Vagina (tissue), 2 donors: ENCODE measurements at regions not wholly inside any gene's neighbourhood (a gene's known extent, or its start where the extent isn't known, plus 50 kb on each side); places are given as distances from the start of the nearest gene placed in this dataset.
A peak's percentile ranks its signal among the peaks of the same experiment; 100 is the strongest.

ENCODE experiments used
- DNase-seq, 2 donors: peaks; one replicate each; pipeline ENCODE4 v3.0.0-alpha.2; 2017; ENCODE audit errors: extremely low spot score in 2 of 2
- H3K27ac ChIP-seq: fragments of 200-600 bp; sonication (generic); one replicate; pipeline ENCODE4 v1.5.1; 2019
- H3K27me3 ChIP-seq: fragments of 200-600 bp; sonication (generic); one replicate; pipeline ENCODE4 v1.5.1; 2019
- H3K36me3 ChIP-seq, 2 donors: fragments of 200-600 bp; sonication (generic); one replicate each; pipeline ENCODE4 v1.5.1; 2017 to 2019
- H3K4me1 ChIP-seq: fragments of 200-600 bp; sonication (generic); one replicate; pipeline ENCODE4 v1.5.1; 2019
- H3K4me3 ChIP-seq, 2 donors: fragments of 200-600 bp; sonication (generic); 1 replicate in 1 of 2; 2 replicates in 1 of 2; pipeline ENCODE4 v1.5.1; 2016 to 2019
- H3K9me3 ChIP-seq: fragments of 200-600 bp; sonication (generic); one replicate; pipeline ENCODE4 v1.5.1; 2019
- CTCF ChIP-seq, 3 experiments: fragments of 450-650 bp in 2 of 3; fragments of 200-600 bp in 1 of 3; sonication (generic) in 1 of 3; IDR thresholded peaks; one replicate each; pipeline ENCODE4 v1.5.1; 2017 to 2019; ENCODE audit warnings: antibody characterized with exemption in 3 of 3, mild to moderate bottlenecking in 2 of 3, moderate library complexity in 2 of 3
- POLR2A ChIP-seq, 2 donors: fragments of 450-650 bp; IDR thresholded peaks; one replicate each; pipeline ENCODE4 v1.6.1; 2017; ENCODE audit warnings: antibody characterized with exemption in 2 of 2, mild to moderate bottlenecking in 2 of 2, moderate library complexity in 2 of 2
- POLR2AphosphoS5 ChIP-seq, 2 donors: sonication (generic); formaldehyde crosslinking; IDR thresholded peaks; one replicate each; pipeline ENCODE4 v1.9.0; 2017; ENCODE audit warnings: antibody characterized with exemption in 2 of 2, mild to moderate bottlenecking in 2 of 2, low read depth in 1 of 2; ENCODE audit not compliant: insufficient read depth in 1 of 2
- intact Hi-C: fragments of 100-400 bp; cut with DNase I; formaldehyde crosslinking; loops from one replicate; pipeline ENCODE4 v1.15.1; 2023

- Histone ChIP-seq H3K27me3 (no peaks in the 10 kb centered on the region), H3K4me1 (peaks cover 8% of the 10 kb centered on the region), H3K27ac (no peak overlapping the region), H3K36me3 (no peaks in the 10 kb centered on the region), H3K4me3 (no peak overlapping the region), H3K9me3 (no peaks in the 10 kb centered on the region)
- intact Hi-C loops = no loop called here
- no peak for DNase-seq
- TF ChIP-seq POLR2AphosphoS5 (IDR thresholded peaks at IDR 0.05; ENCODE audit: insufficient read depth in 1 of 2, low read depth in 1 of 2) (no peak), POLR2A (IDR thresholded peaks at IDR 0.05) (no peak), CTCF (IDR thresholded peaks at IDR 0.05) (no peak)
Observed at GRCh38 chr14:61625165-61625564, 70.1 kb upstream of the HIF1A start.

- no peak overlapping the region for H3K27ac ChIP-seq
- TF ChIP-seq POLR2A (IDR thresholded peaks at IDR 0.05) (no peak), CTCF (IDR thresholded peaks at IDR 0.05) (no peak), POLR2AphosphoS5 (IDR thresholded peaks at IDR 0.05; ENCODE audit: insufficient read depth in 1 of 2, low read depth in 1 of 2) (no peak)
- H3K9me3 ChIP-seq = no peaks in the 10 kb centered on the region
- intact Hi-C loops = no loop called here
- H3K27me3 ChIP-seq = no peaks in the 10 kb centered on the region
- no peaks in the 10 kb centered on the region for H3K4me1 ChIP-seq
- H3K36me3 ChIP-seq = no peaks in the 10 kb centered on the region
- no peak for DNase-seq
- no peak overlapping the region for H3K4me3 ChIP-seq
Observed at GRCh38 chr14:61627612-61628011, 67.7 kb upstream of the HIF1A start.

- H3K4me1 ChIP-seq = no peaks in the 10 kb centered on the region
- no peaks in the 10 kb centered on the region for H3K27me3 ChIP-seq
- no peak overlapping the region for H3K4me3 ChIP-seq
- H3K9me3 ChIP-seq = no peaks in the 10 kb centered on the region
- DNase-seq = no peak
- intact Hi-C loops = no loop called here
- TF ChIP-seq POLR2AphosphoS5 (IDR thresholded peaks at IDR 0.05; ENCODE audit: insufficient read depth in 1 of 2, low read depth in 1 of 2) = no peak
- TF ChIP-seq CTCF (IDR thresholded peaks at IDR 0.05) = no peak
- TF ChIP-seq POLR2A (IDR thresholded peaks at IDR 0.05) = no peak
- H3K27ac ChIP-seq = no peak overlapping the region
- no peaks in the 10 kb centered on the region for H3K36me3 ChIP-seq
Observed at GRCh38 chr14:61628016-61628725, 67.1 kb upstream of the HIF1A start.

- Histone ChIP-seq H3K4me3 (no peak overlapping the region), H3K27me3 (no peaks in the 10 kb centered on the region), H3K4me1 (no peaks in the 10 kb centered on the region), H3K27ac (no peak overlapping the region), H3K9me3 (no peaks in the 10 kb centered on the region), H3K36me3 (no peaks in the 10 kb centered on the region)
- intact Hi-C loops = no loop called here
- no peak for DNase-seq
- no peak for TF ChIP-seq POLR2AphosphoS5 (IDR thresholded peaks at IDR 0.05; ENCODE audit: insufficient read depth in 1 of 2, low read depth in 1 of 2)
- no peak for TF ChIP-seq CTCF (IDR thresholded peaks at IDR 0.05)
- no peak for TF ChIP-seq POLR2A (IDR thresholded peaks at IDR 0.05)
Observed at GRCh38 chr14:61630399-61631044, 64.8 kb upstream of the HIF1A start.

- peak overlapping the region; percentile 2 for H3K27ac ChIP-seq
- no peak for DNase-seq
- intact Hi-C loops = no loop called here
- TF ChIP-seq POLR2AphosphoS5 (IDR thresholded peaks at IDR 0.05; ENCODE audit: insufficient read depth in 1 of 2, low read depth in 1 of 2) = no peak
- no peak for TF ChIP-seq CTCF (IDR thresholded peaks at IDR 0.05)
- TF ChIP-seq POLR2A (IDR thresholded peaks at IDR 0.05) = no peak
- H3K9me3 ChIP-seq = no peaks in the 10 kb centered on the region
- no peaks in the 10 kb centered on the region for H3K4me1 ChIP-seq
- no peaks in the 10 kb centered on the region for H3K27me3 ChIP-seq
- H3K36me3 ChIP-seq = no peaks in the 10 kb centered on the region
- no peak overlapping the region for H3K4me3 ChIP-seq
Observed at GRCh38 chr14:61631045-61631687, 64.1 kb upstream of the HIF1A start.
